Hepatic stellate cell (primary cell): ENCODE measurements at regions not wholly inside any gene's neighbourhood (a gene's known extent, or its start where the extent isn't known, plus 50 kb on each side); places are given as distances from the start of the nearest gene placed in this dataset.
"Not testable (repeated sequence)": the region's sequence is repeated elsewhere in the genome, so short reads cannot be mapped to it uniquely, and the experiment has no call there.

Experiments
- DNase-seq: peaks from one replicate; pipeline ENCODE4 v3.0.0; 2011; ENCODE audit warnings: low spot score

GRCh38 chr9:96131825-96132224 is 170.2 kb downstream of the HSD17B3 start:
- DNase-seq: no peak

- no peak for DNase-seq
These were observed 171.0 kb downstream of the HSD17B3 start for GRCh38 chr9:96130970-96131369.

GRCh38 chr9:96129747-96130146 is 172.2 kb downstream of the HSD17B3 start:
- no peak for DNase-seq

GRCh38 chr9:96128880-96129279 is 173.1 kb downstream of the HSD17B3 start:
- no peak for DNase-seq

- DNase-seq: no peak
These were observed 175.6 kb downstream of the HSD17B3 start for GRCh38 chr9:96126321-96126881.

- DNase-seq: no peak
These were observed 176.4 kb downstream of the HSD17B3 start for GRCh38 chr9:96125624-96126023.

- peak; percentile 19 for DNase-seq
These were observed 179.2 kb downstream of the HSD17B3 start for GRCh38 chr9:96122751-96123150.

- DNase-seq: no peak
These were observed 179.7 kb downstream of the HSD17B3 start for GRCh38 chr9:96122282-96122681.

GRCh38 chr9:96121136-96121535 is 180.8 kb downstream of the HSD17B3 start:
- DNase-seq: no peak

GRCh38 chr9:96117398-96118080 is 184.4 kb downstream of the HSD17B3 start:
- DNase-seq: no peak

GRCh38 chr9:96116275-96117064 is 185.5 kb downstream of the HSD17B3 start:
- no peak for DNase-seq

- no peak for DNase-seq
These were observed 186.1 kb downstream of the HSD17B3 start for GRCh38 chr9:96115836-96116235.

- no peak for DNase-seq
These were observed 188.9 kb downstream of the HSD17B3 start for GRCh38 chr9:96113032-96113431.

GRCh38 chr9:96109680-96110351 is 192.2 kb downstream of the HSD17B3 start:
- no peak for DNase-seq

- no peak for DNase-seq
These were observed 193.1 kb downstream of the HSD17B3 start for GRCh38 chr9:96108691-96109380.

- DNase-seq: no peak
These were observed 194.5 kb downstream of the HSD17B3 start for GRCh38 chr9:96107436-96107835.

- no peak for DNase-seq
These were observed 201.3 kb downstream of the HSD17B3 start for GRCh38 chr9:96100385-96101300.

GRCh38 chr9:96090630-96091029 is 211.3 kb downstream of the HSD17B3 start:
- not testable (repeated sequence) for DNase-seq

GRCh38 chr9:96089452-96090085 is 212.4 kb downstream of the HSD17B3 start:
- DNase-seq: no peak

GRCh38 chr9:96088510-96088909 is 213.0 kb downstream of the ERCC6L2 start:
- DNase-seq: no peak
